OCI-LY3 (cell line): ENCODE measurements at regions not wholly inside any gene's neighbourhood (a gene's known extent, or its start where the extent isn't known, plus 50 kb on each side); places are given as distances from the start of the nearest gene placed in this dataset.

Source experiments
- H2AFZ ChIP-seq: fragments of 200-600, 300-600 bp; shearing (Covaris generic); 2 replicates; pipeline ENCODE4 v1.6.0; 2014; ENCODE audit warnings: antibody characterized with exemption, low read depth, low read length
- H3K27ac ChIP-seq: fragments of 200-600, 300-600 bp; sonication (generic); 2 replicates; pipeline ENCODE4 v1.5.1; 2014; ENCODE audit warnings: mild to moderate bottlenecking, low read length, moderate library complexity, mixed read lengths
- H3K27me3 ChIP-seq: fragments of 200-600, 300-600 bp; sonication (generic); 2 replicates; pipeline ENCODE4 v1.6.1; 2014; ENCODE audit warnings: low read depth, low read length, mixed read lengths
- H3K36me3 ChIP-seq: fragments of 200-600, 300-600 bp; sonication (generic); replicated peaks from 2 replicates; pipeline ENCODE3; 2014; ENCODE audit warnings: low read depth, low read length, mixed read lengths
- H3K4me1 ChIP-seq: fragments of 300-600, 200-600 bp; sonication (generic); 2 replicates; pipeline ENCODE4 v1.6.1; 2014; ENCODE audit warnings: low read length, mixed read lengths
- H3K4me2 ChIP-seq: fragments of 200-600, 300-600 bp; sonication (generic); 2 replicates; pipeline ENCODE4 v1.6.1; 2014; ENCODE audit warnings: low read length, mixed read lengths
- H3K4me3 ChIP-seq: fragments of 300-600, 200-600 bp; sonication (generic); 2 replicates; pipeline ENCODE4 v1.5.1; 2014; ENCODE audit warnings: antibody characterized with exemption, mild to moderate bottlenecking, low read length, moderate library complexity
- H3K79me2 ChIP-seq: fragments of 300-600, 200-600 bp; shearing (Covaris generic); 2 replicates; pipeline ENCODE4 v1.6.1; 2014; ENCODE audit warnings: mild to moderate bottlenecking, low read length, mixed read lengths
- H3K9ac ChIP-seq: fragments of 300-600, 200-600 bp; shearing (Covaris generic); 2 replicates; pipeline ENCODE4 v1.6.0; 2014; ENCODE audit warnings: mild to moderate bottlenecking, low read length, moderate library complexity
- H3K9me3 ChIP-seq: fragments of 200-600, 300-600 bp; shearing (Covaris generic); 2 replicates; pipeline ENCODE4 v1.6.1; 2014; ENCODE audit warnings: low read length, mixed read lengths; ENCODE audit not compliant: insufficient read depth
- H4K20me1 ChIP-seq: fragments of 200-600, 300-600 bp; sonication (generic); 2 replicates; pipeline ENCODE4 v1.6.1; 2016; ENCODE audit warnings: low read length, mixed read lengths; ENCODE audit not compliant: insufficient read depth
- EZH2phosphoT487 ChIP-seq: fragments of 200-600 bp; shearing (Covaris generic); IDR thresholded peaks from 2 replicates; pipeline ENCODE4 v1.6.1; 2018; ENCODE audit warnings: antibody characterized with exemption, mixed run types, low read depth
- TF ChIP-seq, protein P1 (sequence below): fragments of 200-600, 300-600 bp; sonication (generic); IDR thresholded peaks from 2 replicates; pipeline ENCODE4 v1.5.1; 2014; ENCODE audit warnings: antibody characterized with exemption, low read length, low read depth

GRCh38 chr2:206858687-206859329, 80.5 kb upstream of the CPO start:
- H3K9me3 ChIP-seq: no peaks in the 10 kb centered on the region
- H3K27ac ChIP-seq: no peak overlapping the region
- H3K4me3 ChIP-seq: no peak overlapping the region
- H3K4me1 ChIP-seq: no peaks in the 10 kb centered on the region
- no peaks in the 10 kb centered on the region for H3K27me3 ChIP-seq
- no peaks in the 10 kb centered on the region for H3K79me2 ChIP-seq
- H3K4me2 ChIP-seq: no peak overlapping the region
- H3K36me3 ChIP-seq: no peaks in the 10 kb centered on the region
- H3K9ac ChIP-seq: no peak overlapping the region
- H2AFZ ChIP-seq: no peak overlapping the region
- no peaks in the 10 kb centered on the region for H4K20me1 ChIP-seq
- TF ChIP-seq EZH2phosphoT487: no peak
- TF ChIP-seq, protein P1, sequence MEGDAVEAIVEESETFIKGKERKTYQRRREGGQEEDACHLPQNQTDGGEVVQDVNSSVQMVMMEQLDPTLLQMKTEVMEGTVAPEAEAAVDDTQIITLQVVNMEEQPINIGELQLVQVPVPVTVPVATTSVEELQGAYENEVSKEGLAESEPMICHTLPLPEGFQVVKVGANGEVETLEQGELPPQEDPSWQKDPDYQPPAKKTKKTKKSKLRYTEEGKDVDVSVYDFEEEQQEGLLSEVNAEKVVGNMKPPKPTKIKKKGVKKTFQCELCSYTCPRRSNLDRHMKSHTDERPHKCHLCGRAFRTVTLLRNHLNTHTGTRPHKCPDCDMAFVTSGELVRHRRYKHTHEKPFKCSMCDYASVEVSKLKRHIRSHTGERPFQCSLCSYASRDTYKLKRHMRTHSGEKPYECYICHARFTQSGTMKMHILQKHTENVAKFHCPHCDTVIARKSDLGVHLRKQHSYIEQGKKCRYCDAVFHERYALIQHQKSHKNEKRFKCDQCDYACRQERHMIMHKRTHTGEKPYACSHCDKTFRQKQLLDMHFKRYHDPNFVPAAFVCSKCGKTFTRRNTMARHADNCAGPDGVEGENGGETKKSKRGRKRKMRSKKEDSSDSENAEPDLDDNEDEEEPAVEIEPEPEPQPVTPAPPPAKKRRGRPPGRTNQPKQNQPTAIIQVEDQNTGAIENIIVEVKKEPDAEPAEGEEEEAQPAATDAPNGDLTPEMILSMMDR: no peak

- H3K9me3 ChIP-seq: no peaks in the 10 kb centered on the region
- H3K36me3 ChIP-seq: no peaks in the 10 kb centered on the region
- H3K4me1 ChIP-seq: no peaks in the 10 kb centered on the region
- no peaks in the 10 kb centered on the region for H4K20me1 ChIP-seq
- no peak overlapping the region for H3K4me3 ChIP-seq
- no peaks in the 10 kb centered on the region for H3K27me3 ChIP-seq
- TF ChIP-seq EZH2phosphoT487: no peak
- TF ChIP-seq, protein P1: no peak
- no peak overlapping the region for H3K9ac ChIP-seq
- H3K4me2 ChIP-seq: no peak overlapping the region
- H3K27ac ChIP-seq: no peak overlapping the region
- no peak overlapping the region for H2AFZ ChIP-seq
- no peaks in the 10 kb centered on the region for H3K79me2 ChIP-seq
These were observed 80.0 kb upstream of the CPO start for GRCh38 chr2:206859330-206859739.

DNA sequence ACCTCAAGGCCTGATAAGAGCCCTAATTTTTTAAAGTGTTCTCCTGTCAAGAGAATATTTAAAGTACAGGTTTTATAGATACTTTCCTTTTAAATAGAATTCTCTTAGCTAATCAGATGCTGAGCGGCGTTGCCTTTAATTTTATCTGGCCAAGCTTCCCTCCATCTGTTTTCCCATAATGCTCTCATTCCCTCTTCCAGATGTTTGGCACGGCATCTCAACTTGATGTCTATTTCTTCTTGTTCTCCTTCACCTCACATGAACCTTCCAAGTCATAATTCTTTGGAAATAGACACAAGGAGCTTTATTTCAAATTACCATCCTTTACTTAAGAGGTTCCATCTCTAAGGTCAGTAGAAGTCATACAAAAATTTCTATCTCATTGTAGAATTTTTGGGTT, 76.1 kb upstream of the CPO start:
- H4K20me1 ChIP-seq: no peaks in the 10 kb centered on the region
- no peak overlapping the region for H3K4me2 ChIP-seq
- H3K9ac ChIP-seq: no peak overlapping the region
- no peaks in the 10 kb centered on the region; the same call in 1 of the 2 replicates for H3K27me3 ChIP-seq
- no peaks in the 10 kb centered on the region for H3K36me3 ChIP-seq
- no peak overlapping the region for H3K27ac ChIP-seq
- H3K4me3 ChIP-seq: no peak overlapping the region
- no peaks in the 10 kb centered on the region for H3K79me2 ChIP-seq
- H3K4me1 ChIP-seq: no peaks in the 10 kb centered on the region
- H3K9me3 ChIP-seq: no peaks in the 10 kb centered on the region
- no peak overlapping the region for H2AFZ ChIP-seq
- no peak for TF ChIP-seq EZH2phosphoT487
- TF ChIP-seq, protein P1: no peak

DNA sequence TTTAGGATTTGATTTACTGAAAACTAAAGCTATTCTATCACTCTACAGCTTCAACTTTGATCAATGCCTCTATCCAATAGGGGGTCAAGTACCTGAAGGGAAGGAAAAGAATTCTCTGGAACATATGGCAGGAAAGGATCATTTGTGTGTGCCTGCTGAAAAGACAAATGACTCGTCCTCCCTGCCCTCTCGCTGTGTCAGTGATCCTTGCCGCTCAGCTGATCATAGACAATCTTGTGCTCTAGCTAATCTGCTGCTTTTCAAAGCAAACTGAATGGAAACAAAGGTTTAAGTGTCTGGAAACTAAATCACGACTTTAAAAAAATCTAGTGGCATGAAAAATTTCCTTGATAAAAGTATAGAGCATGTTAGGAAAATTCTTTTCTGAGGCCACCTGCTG, 75.6 kb upstream of the CPO start:
- Histone ChIP-seq H3K4me3 (no peak overlapping the region), H3K79me2 (no peaks in the 10 kb centered on the region), H2AFZ (no peak overlapping the region), H3K9ac (no peak overlapping the region), H3K4me2 (no peak overlapping the region), H3K36me3 (no peaks in the 10 kb centered on the region), H4K20me1 (no peaks in the 10 kb centered on the region), H3K9me3 (no peaks in the 10 kb centered on the region), H3K4me1 (no peaks in the 10 kb centered on the region), H3K27me3 (no peaks in the 10 kb centered on the region; the same call in 1 of the 2 replicates), H3K27ac (no peak overlapping the region)
- TF ChIP-seq EZH2phosphoT487: no peak
- TF ChIP-seq, protein P1: no peak
